ENCODE measurements at regions not wholly inside any gene's neighbourhood (a gene's known extent, or its start where the extent isn't known, plus 50 kb on each side); places are given as distances from the start of the nearest gene placed in this dataset.
"Not testable (repeated sequence)": the region's sequence is repeated elsewhere in the genome, so short reads cannot be mapped to it uniquely, and the experiment has no call there.

- H3K4me3 ChIP-seq (ENCODE audit: low read depth, low read length) = no peak overlapping the region
- no peak for TF ChIP-seq CTCF (conservative IDR thresholded peaks at IDR 0.05; ENCODE audit: low read depth, low read length)
- DNase-seq (ENCODE audit: low read depth) = no peak
Measured at GRCh38 chr2:192438239-192438638, 243.5 kb upstream of the TMEFF2 start.

GRCh38 chr2:192437653-192438052, 242.9 kb upstream of the TMEFF2 start:
- H3K4me3 ChIP-seq (ENCODE audit: low read depth, low read length) = no peak overlapping the region
- TF ChIP-seq CTCF (conservative IDR thresholded peaks at IDR 0.05; ENCODE audit: low read depth, low read length) = no peak
- DNase-seq (ENCODE audit: low read depth) = no peak

- no peak for TF ChIP-seq CTCF (conservative IDR thresholded peaks at IDR 0.05; ENCODE audit: low read depth, low read length)
- DNase-seq (ENCODE audit: low read depth) = no peak
- no peak overlapping the region for H3K4me3 ChIP-seq (ENCODE audit: low read depth, low read length)
Measured at GRCh38 chr2:192424243-192424642, 229.5 kb upstream of the TMEFF2 start.

GRCh38 chr2:192419786-192420185, 225.1 kb upstream of the TMEFF2 start:
- no peak overlapping the region for H3K4me3 ChIP-seq (ENCODE audit: low read depth, low read length)
- DNase-seq (ENCODE audit: low read depth) = no peak
- no peak for TF ChIP-seq CTCF (conservative IDR thresholded peaks at IDR 0.05; ENCODE audit: low read depth, low read length)

- TF ChIP-seq CTCF (conservative IDR thresholded peaks at IDR 0.05; ENCODE audit: low read depth, low read length) = no peak
- H3K4me3 ChIP-seq (ENCODE audit: low read depth, low read length) = no peak overlapping the region
- no peak for DNase-seq (ENCODE audit: low read depth)
Measured at GRCh38 chr2:192416060-192416459, 221.3 kb upstream of the TMEFF2 start.

GRCh38 chr2:192414794-192415193, 220.1 kb upstream of the TMEFF2 start:
- DNase-seq (ENCODE audit: low read depth) = no peak
- no peak for TF ChIP-seq CTCF (conservative IDR thresholded peaks at IDR 0.05; ENCODE audit: low read depth, low read length)

GRCh38 chr2:192413812-192414681, 219.3 kb upstream of the TMEFF2 start:
- DNase-seq (ENCODE audit: low read depth) = no peak
- no peak for TF ChIP-seq CTCF (conservative IDR thresholded peaks at IDR 0.05; ENCODE audit: low read depth, low read length)
- H3K4me3 ChIP-seq (ENCODE audit: low read depth, low read length) = no peak overlapping the region

More at GRCh38 chr2:192414794-192415193, 220.1 kb upstream of the TMEFF2 start:
- no peak overlapping the region for H3K4me3 ChIP-seq (ENCODE audit: low read depth, low read length)

GRCh38 chr2:192412866-192413265, 218.1 kb upstream of the TMEFF2 start:
- DNase-seq (ENCODE audit: low read depth) = not testable (repeated sequence)

More at GRCh38 chr2:192412866-192413265, 218.1 kb upstream of the TMEFF2 start:
- not testable (repeated sequence) for H3K4me3 ChIP-seq (ENCODE audit: low read depth, low read length)
